ENCODE measurements at regions not wholly inside any gene's neighbourhood (a gene's known extent, or its start where the extent isn't known, plus 50 kb on each side); places are given as distances from the start of the nearest gene placed in this dataset.

GRCh38 chr2:120554625-120555032 lies 181.0 kb upstream of the GLI2 start:
- DNase-seq: no peak

GRCh38 chr2:120555092-120555491 lies 180.6 kb upstream of the GLI2 start:
- no peak for DNase-seq

- no peak for DNase-seq
These were observed 178.8 kb upstream of the GLI2 start for GRCh38 chr2:120556911-120557310.

DNA sequence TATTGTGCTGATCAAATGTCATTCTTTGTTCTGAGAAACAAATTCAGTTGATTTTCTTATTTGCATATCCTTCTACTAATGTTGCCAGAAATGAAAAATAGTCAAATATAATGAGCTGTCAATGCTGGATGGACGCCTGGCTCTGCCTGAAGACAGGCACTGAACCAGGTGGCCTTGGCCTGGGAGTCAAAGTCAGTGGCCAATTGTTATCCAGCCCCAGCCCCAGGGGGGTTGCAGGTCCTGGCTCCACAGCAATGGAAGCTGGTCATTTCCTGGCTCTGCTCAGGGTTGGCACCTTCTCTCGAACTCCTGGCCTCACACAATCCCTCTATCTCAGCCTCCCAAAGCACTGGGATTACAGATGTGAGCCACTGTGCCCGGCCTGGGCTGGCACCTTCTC lies 176.8 kb upstream of the GLI2 start:
- DNase-seq: no peak

DNA sequence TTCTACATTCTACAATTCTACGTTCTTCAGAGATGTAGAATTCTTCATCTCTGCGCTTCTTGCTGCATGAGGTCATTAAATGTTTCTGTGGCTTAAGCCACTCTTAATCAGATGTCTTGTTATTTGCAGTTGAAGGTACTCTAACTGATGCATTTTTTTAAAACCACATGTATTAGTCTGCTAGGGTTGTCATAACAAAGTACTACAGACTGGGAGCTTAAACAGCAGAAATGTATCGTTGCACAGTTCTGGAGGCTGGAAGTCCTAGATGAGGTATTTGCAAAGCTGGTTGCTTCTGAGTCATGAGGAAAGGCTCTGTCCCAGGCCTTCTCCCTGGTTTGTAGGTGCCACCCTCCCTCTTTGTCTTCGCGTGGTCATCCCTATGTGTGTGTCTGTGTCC lies 176.3 kb upstream of the GLI2 start:
- no peak for DNase-seq

DNA sequence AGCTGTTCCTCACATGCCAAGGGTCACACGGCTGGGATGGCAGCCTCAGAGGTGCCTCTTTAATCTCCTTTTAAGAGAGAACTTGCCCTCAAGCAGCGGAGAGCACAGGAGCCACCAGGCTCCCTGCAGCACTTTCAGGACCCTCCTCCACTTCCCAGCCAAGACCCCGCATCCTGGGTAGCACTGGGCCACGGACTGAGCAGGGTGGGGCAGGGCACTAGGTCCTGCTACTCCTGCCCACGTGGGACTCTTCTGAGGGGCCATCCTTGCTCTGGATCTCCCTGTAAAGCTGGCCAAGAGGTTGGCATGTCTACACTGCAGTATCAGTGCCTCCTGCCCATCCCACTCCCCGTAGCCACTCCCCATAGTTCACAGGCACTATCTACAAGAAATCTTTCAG lies 175.3 kb upstream of the GLI2 start:
- DNase-seq: no peak

DNA sequence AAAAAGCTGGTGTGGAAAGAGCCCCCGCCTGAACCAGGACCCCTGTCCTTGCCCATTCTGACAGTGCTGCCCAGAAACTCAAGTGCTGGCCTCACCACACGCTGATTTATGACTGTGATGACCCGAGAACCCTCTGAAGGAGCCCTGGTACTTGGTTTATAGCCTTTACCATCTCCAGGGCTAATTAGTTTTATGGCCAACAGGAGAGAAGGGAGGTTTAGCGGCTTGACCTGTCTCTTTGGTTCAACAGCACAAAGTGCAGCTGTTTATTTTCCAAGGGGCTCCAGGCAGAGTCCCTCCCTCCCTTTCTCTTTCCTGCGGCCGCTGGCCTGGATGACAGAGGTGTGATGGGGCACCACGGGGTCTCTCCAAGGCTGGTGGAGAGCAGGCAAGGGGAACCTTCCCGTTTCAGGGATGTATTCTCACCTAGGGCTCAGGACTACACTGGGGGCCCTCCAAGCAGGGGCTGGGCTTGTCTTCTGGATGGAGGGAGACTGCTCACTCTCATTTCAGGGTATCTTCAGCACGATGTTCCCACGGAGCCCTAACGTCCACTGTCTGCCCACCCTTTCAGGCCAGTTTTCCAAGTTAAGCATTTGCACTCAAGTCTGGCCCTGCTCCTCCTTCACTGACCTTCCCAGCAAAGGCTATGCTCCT lies 174.2 kb upstream of the GLI2 start:
- no peak for DNase-seq

DNA sequence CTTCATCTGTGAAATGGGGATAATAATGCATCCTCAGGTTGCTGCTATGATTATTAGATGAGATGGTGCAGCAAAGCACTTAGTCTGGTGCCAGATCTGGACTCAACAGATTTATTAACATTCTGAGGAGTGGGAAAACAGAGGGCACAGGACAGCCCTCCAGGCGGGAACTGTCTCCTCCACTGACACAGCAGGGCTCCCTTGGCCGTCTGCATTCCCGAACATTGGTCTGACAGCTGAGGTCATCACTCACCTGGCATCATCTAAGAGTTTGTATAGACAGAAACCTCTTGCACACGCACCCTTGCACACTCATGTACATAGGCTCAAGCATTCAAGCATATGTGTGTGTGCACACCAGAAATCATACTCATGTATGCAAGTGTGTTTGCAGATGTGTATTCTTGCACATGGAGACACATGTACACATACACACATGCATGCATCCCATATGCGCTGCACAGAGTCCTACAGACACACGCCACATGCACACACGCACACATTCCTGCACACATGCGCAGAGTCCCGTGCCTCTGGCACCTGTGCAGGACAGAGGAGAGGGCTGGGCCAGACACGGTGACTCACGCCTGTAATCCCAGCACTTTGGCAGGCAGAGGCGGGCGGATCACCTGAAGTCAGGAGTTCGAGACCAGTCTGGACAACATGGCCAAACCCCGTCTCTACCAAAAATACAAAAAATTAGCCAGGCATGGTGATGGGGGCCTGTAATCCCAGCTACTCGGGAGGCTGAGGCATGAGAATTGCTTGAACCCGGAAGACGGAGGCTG lies 173.3 kb upstream of the GLI2 start:
- DNase-seq: no peak

- DNase-seq: no peak
These were observed 172.1 kb upstream of the GLI2 start for GRCh38 chr2:120563616-120564015.

GRCh38 chr2:120564213-120565094 lies 171.2 kb upstream of the GLI2 start:
- no peak for DNase-seq

DNA sequence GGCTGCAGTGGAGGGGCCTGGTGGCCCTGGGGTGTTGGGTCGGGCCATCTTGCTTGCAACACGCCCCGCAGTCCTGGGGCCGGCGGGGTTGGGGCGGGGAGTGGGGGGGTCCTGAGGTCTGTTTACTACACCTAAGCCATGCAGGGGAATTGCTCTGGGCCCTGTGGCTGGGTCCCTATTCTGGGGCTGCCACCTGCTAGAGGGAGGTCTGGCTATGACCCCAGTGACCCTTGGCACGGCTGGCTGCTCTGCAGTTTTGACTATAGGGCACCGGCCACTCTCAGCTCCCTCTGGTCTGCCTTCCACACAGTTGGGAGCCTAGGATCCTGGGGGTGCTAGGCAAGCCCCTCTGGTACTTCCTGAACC lies 170.6 kb upstream of the GLI2 start:
- no peak for DNase-seq

DNA sequence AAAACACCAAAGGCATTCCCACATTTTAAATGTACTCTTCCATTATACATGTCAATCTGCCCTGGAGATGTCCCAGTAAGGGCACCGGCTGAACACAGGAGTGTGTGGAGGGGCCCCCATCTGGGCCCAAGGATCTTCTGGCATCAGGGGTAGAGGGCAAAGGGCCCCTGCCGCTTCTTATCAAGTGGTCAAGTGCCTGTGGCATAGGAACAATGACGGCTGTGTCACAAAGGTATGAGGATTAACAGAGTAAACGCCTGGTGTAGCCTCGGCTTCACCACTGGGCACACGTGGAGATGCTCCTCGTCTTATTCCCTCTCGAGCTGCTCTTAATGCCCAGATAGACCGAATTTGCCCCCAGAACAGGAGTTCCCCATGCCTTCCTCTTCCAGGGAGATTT lies 169.7 kb upstream of the GLI2 start:
- DNase-seq: no peak

- no peak for DNase-seq
These were observed 169.2 kb upstream of the GLI2 start for GRCh38 chr2:120566331-120567035.

DNA sequence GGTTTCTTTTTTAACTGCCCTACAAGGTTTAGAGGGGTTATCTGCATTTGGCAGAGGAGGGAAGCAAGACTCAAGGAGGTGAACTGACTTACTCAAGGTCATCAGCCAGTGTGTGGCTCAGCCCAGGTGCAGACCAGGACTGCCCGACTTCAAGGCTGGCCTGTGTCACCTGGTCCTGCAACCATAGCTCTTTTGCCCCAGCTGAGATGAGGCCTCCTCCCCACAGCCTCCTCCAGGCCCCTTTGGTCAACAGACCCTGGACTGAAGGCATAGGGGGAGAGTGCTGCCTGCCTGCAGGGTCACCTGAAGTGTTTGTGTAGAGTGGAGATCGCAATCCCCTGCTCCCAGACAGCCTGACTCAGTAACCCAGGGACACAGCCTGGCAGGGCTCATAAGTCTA lies 168.5 kb upstream of the GLI2 start:
- no peak for DNase-seq

- DNase-seq: no peak
These were observed 167.3 kb upstream of the GLI2 start for GRCh38 chr2:120568089-120568974.

DNA sequence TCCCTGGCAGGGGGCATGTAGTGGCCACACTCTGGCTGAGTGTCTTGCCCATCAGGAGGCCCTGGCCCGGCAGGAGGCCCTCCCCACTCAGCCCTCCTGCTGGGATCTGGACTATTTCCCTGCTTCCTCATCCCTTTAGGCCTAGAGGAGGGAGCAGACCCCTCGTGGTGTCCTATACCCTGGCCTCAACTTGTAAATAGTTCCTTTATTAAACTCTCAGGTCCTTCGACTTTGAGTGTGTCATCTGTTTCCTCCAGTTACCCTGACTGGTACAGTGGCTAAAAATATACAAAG lies 166.7 kb upstream of the GLI2 start:
- DNase-seq: no peak

DNA sequence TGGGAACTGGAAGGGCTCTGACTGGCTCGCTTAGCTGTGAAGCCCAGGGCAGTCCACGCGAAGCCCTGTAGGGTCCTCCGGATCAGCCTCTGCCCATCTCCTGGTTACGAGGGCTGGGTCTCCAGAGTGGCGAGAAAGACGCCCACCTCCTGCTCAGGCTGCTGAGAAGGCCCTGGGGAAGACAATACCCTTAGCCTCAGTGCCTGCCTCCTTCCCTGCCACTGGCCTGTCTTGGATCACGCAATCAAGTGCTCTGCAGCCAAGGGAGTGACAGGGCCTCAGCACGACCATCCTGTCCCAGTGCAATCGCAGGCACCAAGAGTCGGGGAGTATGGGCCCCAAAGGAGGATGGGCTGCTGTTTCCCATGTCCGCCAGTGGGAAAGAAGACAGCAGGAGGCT lies 165.7 kb upstream of the GLI2 start:
- DNase-seq: no peak

GRCh38 chr2:120570546-120570945 lies 165.1 kb upstream of the GLI2 start:
- no peak for DNase-seq

GRCh38 chr2:120571015-120571728 lies 164.5 kb upstream of the GLI2 start:
- DNase-seq: no peak

DNA sequence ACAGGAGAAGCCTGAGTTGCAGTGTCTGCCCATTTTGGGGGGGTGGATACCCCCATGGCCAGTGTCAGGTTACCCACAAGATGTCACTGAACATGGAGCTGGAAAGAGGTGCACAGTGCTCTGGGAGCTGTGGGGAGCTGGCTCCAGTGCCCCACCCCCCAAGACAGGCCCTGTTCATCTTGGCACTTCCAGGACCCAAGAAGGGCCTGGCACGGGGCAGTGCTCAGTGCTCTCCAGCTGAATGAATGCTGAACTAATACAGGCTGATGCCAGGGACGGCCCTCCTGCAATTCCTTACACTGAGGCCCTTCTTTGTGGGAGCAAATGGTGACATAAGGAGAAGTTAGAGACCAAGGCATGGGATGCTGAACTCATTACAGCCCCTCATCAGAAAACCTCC lies 163.4 kb upstream of the GLI2 start:
- DNase-seq: no peak

GRCh38 chr2:120574620-120575019 lies 161.0 kb upstream of the GLI2 start:
- no peak for DNase-seq

GRCh38 chr2:120575966-120576365 lies 159.7 kb upstream of the GLI2 start:
- no peak for DNase-seq
